ENCODE measurements at regions not wholly inside any gene's neighbourhood (a gene's known extent, or its start where the extent isn't known, plus 50 kb on each side); places are given as distances from the start of the nearest gene placed in this dataset.
"Not testable (repeated sequence)": the region's sequence is repeated elsewhere in the genome, so short reads cannot be mapped to it uniquely, and the experiment has no call there.

DNA sequence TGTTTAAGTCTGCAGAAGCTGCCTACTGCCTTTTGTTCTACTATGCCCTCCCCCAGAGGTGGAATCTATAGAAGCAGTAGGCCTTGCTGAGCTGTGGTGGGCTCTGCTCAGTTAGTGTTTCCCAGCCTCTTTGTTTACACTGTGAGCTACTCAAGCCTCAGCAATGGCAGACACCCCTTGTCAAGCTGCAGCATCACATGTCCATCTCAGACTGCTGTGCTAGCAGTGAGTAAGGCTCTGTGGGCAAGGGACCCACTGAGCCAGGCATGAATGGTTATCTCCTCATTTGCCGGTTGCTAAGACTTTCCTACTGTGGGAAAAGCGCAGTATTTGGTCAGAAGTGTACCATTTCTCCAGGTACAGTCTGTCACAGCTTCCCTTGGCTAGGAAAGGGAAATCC is 167.4 kb upstream of the IGFBP3 start:
- H3K27ac ChIP-seq (ENCODE audit: insufficient read depth, low read length, poor library complexity, severe bottlenecking); H3K27me3 Mint-ChIP-seq; H3K9me3 ChIP-seq (ENCODE audit: control insufficient read depth in 2 of 2, low read length in 2 of 2); H3K27ac Mint-ChIP-seq; H3K36me3 Mint-ChIP-seq; DNase-seq; H3K4me1 ChIP-seq (ENCODE audit: control insufficient read depth, insufficient read depth, low read length, poor library complexity, severe bottlenecking); H3K4me1 Mint-ChIP-seq; H3K4me3 Mint-ChIP-seq; ATAC-seq (ENCODE audit: low read depth in 2 of 2); H3K4me3 ChIP-seq (ENCODE audit: low read depth, low read length); H3K27me3 ChIP-seq (ENCODE audit: control insufficient read depth, insufficient read depth, low read length); H3K36me3 ChIP-seq (ENCODE audit: control insufficient read depth, insufficient read depth, low read length): not testable (repeated sequence)
- peaks cover 2 to 11% (median 8%) of the 10 kb centered on the region in 7 donors for H3K9me3 Mint-ChIP-seq

DNA sequence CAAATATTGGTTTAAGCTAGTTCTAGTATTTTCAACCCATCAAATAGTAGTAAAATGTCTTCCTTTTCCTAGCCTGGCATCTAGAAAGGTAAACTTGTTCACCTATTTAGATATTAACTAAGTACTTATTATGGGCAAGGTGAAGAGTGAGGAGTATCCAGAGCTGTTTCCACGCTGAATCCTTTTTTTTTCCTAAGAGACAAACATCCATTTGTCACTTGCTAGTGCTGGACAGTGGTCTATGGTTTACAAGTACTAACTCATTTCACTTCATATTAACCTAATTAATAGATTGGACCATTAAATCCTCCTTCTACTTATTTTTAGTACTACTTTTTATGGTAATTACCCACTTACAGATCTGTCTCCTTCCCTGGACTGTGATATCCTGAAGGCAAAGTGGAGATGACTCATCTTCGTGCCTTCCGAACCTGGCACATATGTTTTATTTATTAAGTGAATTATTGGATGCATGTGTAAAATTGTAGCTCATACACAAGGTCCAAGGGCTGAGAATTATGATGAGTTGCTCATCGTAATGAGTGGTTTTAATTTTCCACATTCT is 159.6 kb upstream of the IGFBP3 start:
- H3K27ac ChIP-seq (ENCODE audit: insufficient read depth, low read length, poor library complexity, severe bottlenecking), result no peak overlapping the region
- no peaks in the 10 kb centered on the region for H3K9me3 ChIP-seq (ENCODE audit: control insufficient read depth in 2 of 2, low read length in 2 of 2)
- no peaks in the 10 kb centered on the region for H3K27me3 ChIP-seq (ENCODE audit: control insufficient read depth, insufficient read depth, low read length)
- Mint-ChIP-seq H3K4me3 (no peak overlapping the region), H3K4me1 (no peaks in the 10 kb centered on the region), H3K9me3 (peaks cover 0 to 7% (median 2%) of the 10 kb centered on the region in 7 donors), H3K36me3 (no peaks in the 10 kb centered on the region), H3K27me3 (peaks cover 6% of the 10 kb centered on the region), H3K27ac (no peak overlapping the region)
- H3K4me3 ChIP-seq (ENCODE audit: low read depth, low read length), result no peak overlapping the region
- no peak for ATAC-seq (ENCODE audit: low read depth in 2 of 2)
- H3K4me1 ChIP-seq (ENCODE audit: control insufficient read depth, insufficient read depth, low read length, poor library complexity, severe bottlenecking), result no peaks in the 10 kb centered on the region
- no peak for DNase-seq
- no peaks in the 10 kb centered on the region for H3K36me3 ChIP-seq (ENCODE audit: control insufficient read depth, insufficient read depth, low read length)

DNA sequence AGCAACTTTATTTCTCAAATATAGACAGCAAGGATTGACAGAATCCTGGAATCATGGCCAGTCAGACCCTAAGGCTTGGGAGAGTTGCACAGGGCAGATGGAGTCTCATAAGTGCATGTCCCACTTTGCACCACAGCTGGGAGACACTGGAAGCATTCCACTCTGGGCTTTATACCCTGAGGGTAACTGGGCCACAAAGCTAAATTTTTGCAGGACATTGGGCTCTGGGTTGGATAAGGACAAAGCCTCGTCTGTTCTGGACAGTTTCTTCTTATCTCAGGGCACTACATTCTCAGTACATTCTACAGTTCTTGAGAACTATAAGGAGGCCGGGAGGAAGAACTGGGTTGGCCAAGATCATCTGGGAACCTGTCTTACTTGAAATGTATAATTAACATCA is 158.3 kb upstream of the IGFBP3 start:
- Histone ChIP-seq H3K9me3 (ENCODE audit: control insufficient read depth in 2 of 2, low read length in 2 of 2) (no peaks in the 10 kb centered on the region), H3K27ac (ENCODE audit: insufficient read depth, low read length, poor library complexity, severe bottlenecking) (no peak overlapping the region), H3K27me3 (ENCODE audit: control insufficient read depth, insufficient read depth, low read length) (no peaks in the 10 kb centered on the region), H3K4me3 (ENCODE audit: low read depth, low read length) (no peak overlapping the region), H3K4me1 (ENCODE audit: control insufficient read depth, insufficient read depth, low read length, poor library complexity, severe bottlenecking) (no peaks in the 10 kb centered on the region), H3K36me3 (ENCODE audit: control insufficient read depth, insufficient read depth, low read length) (no peaks in the 10 kb centered on the region)
- Mint-ChIP-seq H3K27me3 (peaks cover 6% of the 10 kb centered on the region), H3K27ac (no peak overlapping the region), H3K4me3 (no peak overlapping the region), H3K9me3 (peaks cover 0 to 7% (median 2%) of the 10 kb centered on the region in 7 donors), H3K4me1 (no peaks in the 10 kb centered on the region), H3K36me3 (no peaks in the 10 kb centered on the region)
- no peak for DNase-seq
- ATAC-seq (ENCODE audit: low read depth in 2 of 2), result no peak

DNA sequence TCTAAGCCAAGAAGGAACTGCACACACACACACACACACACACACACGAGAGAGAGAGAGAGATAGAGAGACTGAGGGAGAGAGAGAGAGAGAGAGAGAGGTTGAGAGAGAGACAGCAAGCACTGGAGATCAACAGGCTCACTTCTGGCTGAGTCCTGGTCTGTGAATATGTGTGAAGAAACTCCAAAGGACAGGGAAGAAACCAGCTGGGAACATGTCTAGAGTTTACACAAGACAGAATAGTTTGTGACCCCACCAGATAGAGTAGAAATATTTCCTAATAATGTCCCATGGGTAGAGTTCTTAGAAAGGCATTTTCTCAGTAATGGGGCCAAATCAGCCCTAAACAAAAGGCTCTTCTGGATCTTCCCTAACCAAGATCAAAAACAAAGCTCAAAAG is 155.5 kb upstream of the IGFBP3 start:
- Histone ChIP-seq H3K4me1 (ENCODE audit: control insufficient read depth, insufficient read depth, low read length, poor library complexity, severe bottlenecking) (no peaks in the 10 kb centered on the region), H3K9me3 (ENCODE audit: control insufficient read depth in 2 of 2, low read length in 2 of 2) (no peaks in the 10 kb centered on the region), H3K4me3 (ENCODE audit: low read depth, low read length) (no peak overlapping the region), H3K27ac (ENCODE audit: insufficient read depth, low read length, poor library complexity, severe bottlenecking) (no peak overlapping the region), H3K27me3 (ENCODE audit: control insufficient read depth, insufficient read depth, low read length) (no peaks in the 10 kb centered on the region), H3K36me3 (ENCODE audit: control insufficient read depth, insufficient read depth, low read length) (no peaks in the 10 kb centered on the region)
- Mint-ChIP-seq H3K4me3 (no peak overlapping the region), H3K9me3 (peaks cover 0 to 8% (median 0%) of the 10 kb centered on the region in 7 donors), H3K4me1 (no peaks in the 10 kb centered on the region), H3K36me3 (no peaks in the 10 kb centered on the region), H3K27ac (no peak overlapping the region), H3K27me3 (peaks cover 6% of the 10 kb centered on the region)
- ATAC-seq (ENCODE audit: low read depth in 2 of 2), result no peak
- no peak for DNase-seq

DNA sequence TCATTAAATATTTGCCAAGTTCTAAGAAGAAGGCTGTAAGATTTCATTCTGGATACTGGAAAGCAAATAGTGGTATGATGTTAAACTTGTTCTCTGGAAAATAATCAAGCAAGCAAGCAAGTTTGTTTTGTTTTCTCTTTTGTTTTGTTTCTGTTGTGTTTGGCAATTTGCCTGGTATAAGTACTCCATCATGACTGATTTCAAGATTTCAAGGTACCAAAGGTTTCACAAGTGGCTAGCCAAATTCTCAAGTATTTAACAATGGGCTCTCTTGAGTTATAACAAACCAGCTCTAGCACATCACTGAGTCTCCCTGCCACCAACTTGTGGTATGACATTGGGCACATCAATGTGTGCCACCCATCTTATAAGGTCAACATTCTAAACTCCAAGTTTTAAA is 151.7 kb upstream of the IGFBP3 start:
- Mint-ChIP-seq H3K4me3 (no peak overlapping the region), H3K36me3 (no peaks in the 10 kb centered on the region), H3K27ac (no peak overlapping the region), H3K4me1 (peaks cover 0 to 4% (median 0%) of the 10 kb centered on the region in 4 donors), H3K27me3 (no peaks in the 10 kb centered on the region), H3K9me3 (peaks cover 0 to 7% (median 0%) of the 10 kb centered on the region in 7 donors)
- DNase-seq (no peak), ATAC-seq (ENCODE audit: low read depth in 2 of 2) (no peak)
- no peak overlapping the region for H3K4me3 ChIP-seq (ENCODE audit: low read depth, low read length)
- no peaks in the 10 kb centered on the region for H3K9me3 ChIP-seq (ENCODE audit: control insufficient read depth in 2 of 2, low read length in 2 of 2)
- H3K36me3 ChIP-seq (ENCODE audit: control insufficient read depth, insufficient read depth, low read length), result no peaks in the 10 kb centered on the region
- H3K4me1 ChIP-seq (ENCODE audit: control insufficient read depth, insufficient read depth, low read length, poor library complexity, severe bottlenecking), result no peaks in the 10 kb centered on the region
- H3K27ac ChIP-seq (ENCODE audit: insufficient read depth, low read length, poor library complexity, severe bottlenecking), result no peak overlapping the region
- no peaks in the 10 kb centered on the region for H3K27me3 ChIP-seq (ENCODE audit: control insufficient read depth, insufficient read depth, low read length)

DNA sequence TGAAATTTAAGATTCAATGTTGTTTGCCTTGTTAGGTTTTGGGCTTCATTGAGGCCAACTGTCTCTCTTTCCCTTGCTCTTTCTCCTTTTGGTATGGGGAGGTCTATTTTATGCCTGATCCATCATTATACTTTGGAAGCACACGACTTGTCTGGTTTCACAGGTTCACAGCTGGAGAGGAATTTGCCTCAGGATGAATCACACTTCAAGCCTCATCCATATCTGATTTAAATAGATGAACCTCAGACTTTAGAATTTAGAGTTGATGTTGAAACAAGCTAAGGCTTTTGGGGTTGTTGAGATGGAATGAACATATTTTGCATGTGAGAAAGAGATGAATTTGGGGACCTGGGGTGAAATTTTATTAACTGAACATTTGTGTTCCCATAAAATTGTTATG is 150.5 kb upstream of the IGFBP3 start:
- H3K27me3 Mint-ChIP-seq, result no peaks in the 10 kb centered on the region
- DNase-seq (no peak), ATAC-seq (ENCODE audit: low read depth in 2 of 2) (no peak)
- no peaks in the 10 kb centered on the region for H3K4me1 ChIP-seq (ENCODE audit: control insufficient read depth, insufficient read depth, low read length, poor library complexity, severe bottlenecking)
- H3K27ac Mint-ChIP-seq, result no peak overlapping the region
- peaks cover 0 to 4% (median 0%) of the 10 kb centered on the region in 4 donors for H3K4me1 Mint-ChIP-seq
- no peaks in the 10 kb centered on the region for H3K36me3 ChIP-seq (ENCODE audit: control insufficient read depth, insufficient read depth, low read length)
- no peak overlapping the region for H3K27ac ChIP-seq (ENCODE audit: insufficient read depth, low read length, poor library complexity, severe bottlenecking)
- no peak overlapping the region for H3K4me3 Mint-ChIP-seq
- H3K36me3 Mint-ChIP-seq, result no peaks in the 10 kb centered on the region
- H3K4me3 ChIP-seq (ENCODE audit: low read depth, low read length), result no peak overlapping the region
- H3K9me3 Mint-ChIP-seq, result peaks cover 0 to 7% (median 0%) of the 10 kb centered on the region in 7 donors
- H3K27me3 ChIP-seq (ENCODE audit: control insufficient read depth, insufficient read depth, low read length), result no peaks in the 10 kb centered on the region
- no peaks in the 10 kb centered on the region for H3K9me3 ChIP-seq (ENCODE audit: control insufficient read depth in 2 of 2, low read length in 2 of 2)

DNA sequence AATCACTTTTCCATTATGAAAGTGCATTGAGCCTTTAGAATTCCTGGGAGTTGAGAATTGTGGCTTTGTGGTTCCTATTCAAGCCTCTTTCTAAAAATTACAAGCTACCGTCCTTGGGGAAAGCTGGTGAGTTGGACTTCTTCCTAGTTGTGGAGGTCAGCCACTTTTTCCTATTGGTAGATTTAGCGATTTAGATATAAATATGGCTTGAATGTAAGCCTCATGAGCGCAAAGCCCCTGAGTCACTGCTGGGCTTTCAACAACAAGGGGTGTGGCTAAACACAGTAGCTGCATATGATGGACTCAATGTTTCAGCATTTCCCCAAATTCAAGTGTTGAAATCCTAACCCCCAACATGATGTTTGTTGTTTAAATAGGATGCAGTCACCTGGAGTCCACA is 150.0 kb upstream of the IGFBP3 start:
- H3K36me3 ChIP-seq (ENCODE audit: control insufficient read depth, insufficient read depth, low read length), result no peaks in the 10 kb centered on the region
- no peaks in the 10 kb centered on the region for H3K4me1 ChIP-seq (ENCODE audit: control insufficient read depth, insufficient read depth, low read length, poor library complexity, severe bottlenecking)
- H3K4me3 Mint-ChIP-seq, result no peak overlapping the region
- H3K36me3 Mint-ChIP-seq, result no peaks in the 10 kb centered on the region
- no peaks in the 10 kb centered on the region for H3K27me3 ChIP-seq (ENCODE audit: control insufficient read depth, insufficient read depth, low read length)
- H3K9me3 Mint-ChIP-seq, result peaks cover 0 to 7% (median 0%) of the 10 kb centered on the region in 7 donors
- no peaks in the 10 kb centered on the region for H3K27me3 Mint-ChIP-seq
- no peak for DNase-seq
- H3K4me1 Mint-ChIP-seq, result peaks cover 0 to 4% (median 0%) of the 10 kb centered on the region in 4 donors
- H3K9me3 ChIP-seq (ENCODE audit: control insufficient read depth in 2 of 2, low read length in 2 of 2), result no peaks in the 10 kb centered on the region
- ATAC-seq (ENCODE audit: low read depth in 2 of 2), result no peak
- H3K27ac Mint-ChIP-seq, result no peak overlapping the region
- no peak overlapping the region for H3K4me3 ChIP-seq (ENCODE audit: low read depth, low read length)
- no peak overlapping the region for H3K27ac ChIP-seq (ENCODE audit: insufficient read depth, low read length, poor library complexity, severe bottlenecking)

DNA sequence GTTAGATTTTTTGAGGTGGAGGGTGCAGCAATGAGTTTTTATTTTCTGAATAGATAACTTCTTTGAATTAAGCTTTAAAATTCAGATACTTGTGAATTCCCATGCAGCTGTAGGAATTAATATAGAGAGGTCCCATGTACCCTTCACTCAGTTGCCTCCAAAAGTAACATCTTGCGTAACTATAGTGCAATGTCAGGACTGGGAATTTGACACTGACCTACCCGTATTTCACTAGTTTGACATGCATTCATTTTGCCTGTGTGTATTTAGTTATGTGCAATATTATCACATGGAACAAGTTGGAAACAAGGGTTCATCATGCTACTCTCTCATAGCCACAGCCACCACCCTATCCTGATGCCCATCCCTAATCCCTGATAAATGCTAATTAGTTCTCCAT is 147.1 kb upstream of the IGFBP3 start:
- DNase-seq (no peak), ATAC-seq (ENCODE audit: low read depth in 2 of 2) (no peak)
- no peaks in the 10 kb centered on the region for H3K36me3 ChIP-seq (ENCODE audit: control insufficient read depth, insufficient read depth, low read length)
- no peak overlapping the region for H3K27ac ChIP-seq (ENCODE audit: insufficient read depth, low read length, poor library complexity, severe bottlenecking)
- Mint-ChIP-seq H3K27ac (no peak overlapping the region), H3K36me3 (no peaks in the 10 kb centered on the region), H3K4me1 (peaks cover 0 to 4% (median 0%) of the 10 kb centered on the region in 4 donors), H3K4me3 (no peak overlapping the region), H3K9me3 (peaks cover 0 to 2% (median 0%) of the 10 kb centered on the region in 7 donors), H3K27me3 (no peaks in the 10 kb centered on the region)
- H3K4me1 ChIP-seq (ENCODE audit: control insufficient read depth, insufficient read depth, low read length, poor library complexity, severe bottlenecking), result no peaks in the 10 kb centered on the region
- no peak overlapping the region for H3K4me3 ChIP-seq (ENCODE audit: low read depth, low read length)
- H3K9me3 ChIP-seq (ENCODE audit: control insufficient read depth in 2 of 2, low read length in 2 of 2), result no peaks in the 10 kb centered on the region
- no peaks in the 10 kb centered on the region for H3K27me3 ChIP-seq (ENCODE audit: control insufficient read depth, insufficient read depth, low read length)
